22Rv1 (cell line): ENCODE measurements at regions not wholly inside any gene's neighbourhood (a gene's known extent, or its start where the extent isn't known, plus 50 kb on each side); places are given as distances from the start of the nearest gene placed in this dataset.

Source experiments
- ZFX ChIP-seq: fragments of 450-650 bp; IDR thresholded peaks from 2 replicates; pipeline ENCODE4 v1.6.1; 2017; ENCODE audit warnings: antibody characterized with exemption, borderline replicate concordance
- TF ChIP-seq, protein P1 (sequence below): fragments of 450-650 bp; IDR thresholded peaks from 2 replicates; pipeline ENCODE4 v1.5.1; 2017; ENCODE audit warnings: mild to moderate bottlenecking

DNA sequence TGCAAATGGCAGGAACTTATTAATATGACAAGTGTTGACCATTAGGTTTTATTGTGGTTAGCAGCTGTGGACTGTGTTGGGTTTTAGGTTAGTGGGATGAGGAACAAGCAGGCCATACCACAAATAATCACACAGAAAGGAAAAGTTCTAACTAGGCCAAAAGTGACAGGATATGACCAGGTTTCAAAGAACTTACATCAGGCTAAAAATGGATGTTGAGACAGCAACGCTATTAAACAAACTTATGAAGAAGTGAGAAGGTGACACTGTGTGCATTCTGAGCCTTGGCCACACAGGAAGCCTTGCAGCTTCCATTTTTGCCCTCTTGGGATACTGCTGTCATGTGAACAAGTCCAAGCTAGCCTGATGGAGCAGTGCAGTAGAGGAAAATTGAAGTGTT lies 568.8 kb downstream of the HTR7 start:
- TF ChIP-seq, protein P1, sequence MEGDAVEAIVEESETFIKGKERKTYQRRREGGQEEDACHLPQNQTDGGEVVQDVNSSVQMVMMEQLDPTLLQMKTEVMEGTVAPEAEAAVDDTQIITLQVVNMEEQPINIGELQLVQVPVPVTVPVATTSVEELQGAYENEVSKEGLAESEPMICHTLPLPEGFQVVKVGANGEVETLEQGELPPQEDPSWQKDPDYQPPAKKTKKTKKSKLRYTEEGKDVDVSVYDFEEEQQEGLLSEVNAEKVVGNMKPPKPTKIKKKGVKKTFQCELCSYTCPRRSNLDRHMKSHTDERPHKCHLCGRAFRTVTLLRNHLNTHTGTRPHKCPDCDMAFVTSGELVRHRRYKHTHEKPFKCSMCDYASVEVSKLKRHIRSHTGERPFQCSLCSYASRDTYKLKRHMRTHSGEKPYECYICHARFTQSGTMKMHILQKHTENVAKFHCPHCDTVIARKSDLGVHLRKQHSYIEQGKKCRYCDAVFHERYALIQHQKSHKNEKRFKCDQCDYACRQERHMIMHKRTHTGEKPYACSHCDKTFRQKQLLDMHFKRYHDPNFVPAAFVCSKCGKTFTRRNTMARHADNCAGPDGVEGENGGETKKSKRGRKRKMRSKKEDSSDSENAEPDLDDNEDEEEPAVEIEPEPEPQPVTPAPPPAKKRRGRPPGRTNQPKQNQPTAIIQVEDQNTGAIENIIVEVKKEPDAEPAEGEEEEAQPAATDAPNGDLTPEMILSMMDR = no peak
- TF ChIP-seq ZFX = no peak
